ENCODE measurements at regions not wholly inside any gene's neighbourhood (a gene's known extent, or its start where the extent isn't known, plus 50 kb on each side); places are given as distances from the start of the nearest gene placed in this dataset.

DNA sequence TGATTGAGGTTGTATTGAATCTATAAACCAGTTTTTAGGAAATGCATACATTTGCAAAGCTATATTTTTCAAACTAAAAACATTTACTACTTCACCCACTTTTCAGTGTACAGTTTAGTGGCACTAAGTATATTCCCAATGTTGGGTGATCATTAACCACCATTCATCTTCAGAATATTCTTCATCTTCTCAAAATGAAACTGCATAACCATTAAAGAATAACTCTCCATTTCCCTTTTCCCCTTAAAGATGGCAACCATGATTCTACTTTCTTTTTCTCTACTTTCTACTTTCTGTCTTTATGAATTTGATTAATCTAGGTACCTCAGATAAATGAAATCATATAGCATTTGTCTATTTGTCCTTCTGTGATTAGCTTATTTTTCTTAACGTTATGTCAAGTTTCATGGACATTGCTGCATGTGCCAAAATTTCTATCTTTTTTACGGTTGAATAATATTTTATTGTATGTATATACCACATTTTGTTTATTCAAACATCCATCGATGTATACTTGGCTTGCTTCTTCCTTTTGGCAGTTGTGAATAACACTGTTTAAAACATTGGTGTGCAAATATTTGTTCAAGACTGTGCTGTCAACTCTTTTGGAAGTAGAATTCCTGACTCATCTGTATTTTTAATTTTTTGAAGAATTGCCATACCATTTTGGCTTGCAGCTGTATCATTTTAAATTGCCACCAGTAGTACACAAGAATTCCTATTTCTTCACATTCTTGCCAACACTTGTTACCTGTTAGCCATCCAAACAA is 104.9 kb downstream of the RPRM start:
- H3K4me1 ChIP-seq, result no peaks in the 10 kb centered on the region; the same call in 1 of the 2 replicates
- DNase-seq (ENCODE audit: low spot score in 2 of 2), result no peak
- H3K27me3 ChIP-seq (ENCODE audit: low read depth), result no peaks in the 10 kb centered on the region
- in situ Hi-C loops (cut with MboI; ENCODE audit: low sequenced_read_pairs), result no loop called here
- no peaks in the 10 kb centered on the region for H3K9me3 ChIP-seq
- H3K4me3 ChIP-seq, result no peak overlapping the region
- H3K36me3 ChIP-seq (replicated peaks), result no peaks in the 10 kb centered on the region

DNA sequence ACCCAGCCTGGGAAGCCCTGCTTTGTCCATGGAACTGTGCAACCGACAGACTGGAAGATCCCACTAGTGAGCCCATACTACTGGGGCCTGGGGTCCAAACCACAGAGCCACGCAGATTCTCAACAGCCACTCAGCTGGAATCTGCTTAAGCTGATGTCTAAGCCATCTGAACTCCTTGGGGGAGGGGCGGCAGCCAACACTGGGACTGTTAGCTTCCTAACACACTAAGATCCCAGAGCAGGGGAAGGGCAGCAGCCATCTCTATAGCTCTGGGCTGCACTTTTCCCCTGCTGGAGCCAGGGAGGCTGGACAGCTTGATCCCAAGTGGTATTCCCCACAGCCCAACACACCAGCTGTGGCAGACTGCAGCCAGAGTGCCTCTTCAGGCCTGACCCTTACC is 118.3 kb downstream of the RPRM start:
- Histone ChIP-seq H3K4me1 (peaks cover 9% of the 10 kb centered on the region), H3K27me3 (ENCODE audit: low read depth) (no peaks in the 10 kb centered on the region), H3K9me3 (no peaks in the 10 kb centered on the region), H3K4me3 (no peak overlapping the region), H3K36me3 (replicated peaks) (no peaks in the 10 kb centered on the region)
- DNase-seq (ENCODE audit: low spot score in 2 of 2), result peak in 1 of 2 experiments; percentile 11
- in situ Hi-C loops (cut with MboI; ENCODE audit: low sequenced_read_pairs), result no loop called here

DNA sequence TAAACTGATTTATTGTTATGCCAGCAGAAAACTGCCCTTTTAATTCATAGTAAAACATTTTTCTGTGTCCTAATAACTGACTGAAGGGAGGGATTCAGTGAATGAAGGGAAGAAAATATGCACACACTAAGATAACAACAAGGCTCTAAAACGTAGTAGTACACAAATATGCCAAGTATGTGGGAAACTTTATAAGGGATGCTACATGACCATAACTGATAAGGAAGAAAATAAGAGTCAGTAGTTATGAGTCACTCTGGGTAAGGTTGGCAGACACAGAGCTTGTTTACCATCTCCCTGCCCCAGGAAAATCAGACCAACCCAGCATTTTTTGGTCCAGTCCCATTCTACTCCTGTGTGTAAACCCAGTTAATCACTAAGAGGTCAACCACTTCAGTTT is 124.2 kb downstream of the RPRM start:
- H3K4me3 ChIP-seq, result no peak overlapping the region
- no peaks in the 10 kb centered on the region for H3K36me3 ChIP-seq (replicated peaks)
- H3K27me3 ChIP-seq (ENCODE audit: low read depth), result no peaks in the 10 kb centered on the region
- no peak for DNase-seq (ENCODE audit: low spot score in 2 of 2)
- no peaks in the 10 kb centered on the region for H3K9me3 ChIP-seq
- peaks cover 17% of the 10 kb centered on the region for H3K4me1 ChIP-seq
- in situ Hi-C loops (cut with MboI; ENCODE audit: low sequenced_read_pairs), result no loop called here

DNA sequence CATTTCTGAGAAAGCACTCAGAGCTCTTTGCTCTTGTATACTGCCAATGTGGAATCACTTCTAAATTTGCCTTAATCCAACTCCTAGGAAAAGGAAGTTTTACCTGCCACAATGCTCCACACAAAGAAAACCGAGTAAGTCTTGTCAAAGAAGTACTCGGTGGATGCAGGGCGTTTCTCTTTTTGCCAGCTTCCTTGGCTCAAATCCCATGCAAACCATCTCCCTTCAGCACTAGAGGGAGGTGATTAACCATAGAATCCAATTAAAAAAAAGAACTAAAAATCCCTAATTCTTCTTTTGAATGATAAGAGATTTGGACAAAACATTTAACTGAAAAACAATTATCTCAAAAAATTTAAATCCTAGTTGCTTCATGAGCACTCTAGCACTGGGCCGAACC is 129.0 kb downstream of the RPRM start:
- Histone ChIP-seq H3K27me3 (ENCODE audit: low read depth) (no peaks in the 10 kb centered on the region), H3K4me1 (peaks cover 22% of the 10 kb centered on the region), H3K9me3 (no peaks in the 10 kb centered on the region), H3K36me3 (replicated peaks) (no peaks in the 10 kb centered on the region), H3K4me3 (no peak overlapping the region)
- in situ Hi-C loops (cut with MboI; ENCODE audit: low sequenced_read_pairs), result no loop called here
- no peak for DNase-seq (ENCODE audit: low spot score in 2 of 2)

DNA sequence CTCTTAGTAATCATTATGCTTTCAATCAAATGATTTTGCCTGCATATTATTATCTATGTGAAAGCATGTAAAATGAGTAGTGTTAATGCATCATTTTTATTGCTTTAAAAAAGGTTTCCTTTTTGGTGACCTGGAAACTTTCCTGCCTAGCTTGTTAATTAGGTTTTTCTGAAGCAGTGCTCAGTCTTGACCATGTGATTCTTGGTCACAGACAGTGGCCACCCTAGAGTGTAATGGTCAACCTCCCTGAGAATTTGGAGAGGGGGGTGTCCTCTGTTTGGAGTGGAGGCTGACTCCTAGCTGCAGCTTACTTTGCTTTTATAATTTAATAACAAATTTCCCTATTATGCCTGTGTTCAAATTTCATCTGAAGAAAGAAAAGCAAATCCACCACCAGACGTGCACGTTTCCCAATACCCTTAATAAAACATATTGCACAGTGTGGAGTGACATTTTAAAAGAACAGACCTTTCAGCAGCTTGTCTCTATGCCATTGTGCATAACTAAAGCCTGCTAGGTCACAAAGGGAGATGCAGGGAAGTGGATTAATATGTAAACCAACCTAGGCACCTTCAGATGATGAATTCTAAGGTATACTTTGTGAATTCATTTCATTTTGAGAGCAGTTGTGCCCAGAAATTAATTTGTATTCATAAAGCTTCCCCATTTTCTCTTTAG is 130.6 kb downstream of the RPRM start:
- in situ Hi-C loops (cut with MboI; ENCODE audit: low sequenced_read_pairs), result no loop called here
- peak in 1 of 2 experiments; percentile 87 for DNase-seq (ENCODE audit: low spot score in 2 of 2)
- H3K9me3 ChIP-seq, result no peaks in the 10 kb centered on the region
- H3K27me3 ChIP-seq (ENCODE audit: low read depth), result no peaks in the 10 kb centered on the region
- H3K4me3 ChIP-seq, result no peak overlapping the region
- no peaks in the 10 kb centered on the region for H3K36me3 ChIP-seq (replicated peaks)
- H3K4me1 ChIP-seq, result peaks cover 22% of the 10 kb centered on the region

DNA sequence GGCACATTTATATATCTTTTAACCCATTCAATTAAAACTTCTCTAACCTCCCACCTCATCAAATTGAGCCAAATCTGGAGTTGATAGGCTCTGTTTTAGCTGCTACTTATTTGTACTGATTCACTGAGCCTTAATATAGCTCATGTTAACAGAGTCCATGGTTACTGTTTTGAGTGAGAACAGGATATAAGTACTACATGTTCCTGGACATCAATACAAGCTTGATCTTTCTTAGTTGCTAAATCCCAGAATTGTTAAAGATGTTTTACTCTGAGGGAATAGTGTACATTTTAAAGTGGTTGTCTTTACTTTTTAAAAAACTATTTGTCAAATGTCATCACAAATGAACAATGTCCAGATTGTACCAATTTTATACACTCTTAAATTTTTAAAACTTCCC is 157.7 kb downstream of the RPRM start:
- no peaks in the 10 kb centered on the region for H3K4me1 ChIP-seq
- H3K27me3 ChIP-seq (ENCODE audit: low read depth), result no peaks in the 10 kb centered on the region
- in situ Hi-C loops (cut with MboI; ENCODE audit: low sequenced_read_pairs), result no loop called here
- no peak overlapping the region for H3K4me3 ChIP-seq
- no peaks in the 10 kb centered on the region for H3K9me3 ChIP-seq
- DNase-seq (ENCODE audit: low spot score in 2 of 2), result no peak
- no peaks in the 10 kb centered on the region for H3K36me3 ChIP-seq (replicated peaks)

DNA sequence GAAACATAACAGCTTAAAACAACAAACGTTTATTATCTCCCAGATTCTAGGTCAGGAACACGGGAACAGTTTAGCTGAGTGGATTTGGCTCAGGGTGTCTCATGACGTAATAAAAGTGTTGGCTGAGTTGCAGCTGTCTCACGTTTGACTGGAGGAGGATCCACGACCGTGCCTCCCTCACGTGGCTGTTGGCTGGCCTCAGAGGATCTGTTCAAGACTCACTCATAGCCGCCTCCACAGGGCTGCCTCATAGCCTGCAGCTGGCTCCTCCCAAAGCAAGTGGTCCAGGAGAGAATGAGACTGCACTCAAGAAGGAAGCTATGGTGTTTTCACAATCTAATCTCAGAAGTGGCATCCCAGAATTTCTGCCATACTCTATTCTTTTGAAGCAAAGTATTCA is 167.1 kb downstream of the RPRM start:
- no peaks in the 10 kb centered on the region for H3K4me1 ChIP-seq
- in situ Hi-C loops (cut with MboI; ENCODE audit: low sequenced_read_pairs), result no loop called here
- DNase-seq (ENCODE audit: low spot score in 2 of 2), result no peak
- no peaks in the 10 kb centered on the region for H3K36me3 ChIP-seq (replicated peaks)
- H3K9me3 ChIP-seq, result no peaks in the 10 kb centered on the region
- no peaks in the 10 kb centered on the region for H3K27me3 ChIP-seq (ENCODE audit: low read depth)
- no peak overlapping the region for H3K4me3 ChIP-seq

DNA sequence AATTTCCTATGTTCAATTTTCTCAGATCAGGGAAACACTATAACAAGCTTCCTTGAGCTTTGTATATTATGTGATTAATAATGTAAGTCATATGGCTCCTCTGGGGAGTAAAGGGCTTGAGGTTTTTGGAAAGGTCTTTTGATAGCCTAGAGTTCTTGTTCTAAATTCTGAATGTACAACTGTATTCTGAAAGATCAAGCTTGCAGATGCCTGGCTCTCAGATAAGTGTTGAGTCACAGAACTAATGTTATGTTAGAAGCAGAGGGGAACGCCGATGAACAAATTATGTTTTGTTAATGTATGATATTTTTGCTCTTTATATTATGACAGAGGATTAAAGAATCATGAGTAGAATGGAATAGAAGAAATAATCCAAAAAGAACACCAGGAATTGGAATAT is 170.1 kb downstream of the RPRM start:
- Histone ChIP-seq H3K4me3 (no peak overlapping the region), H3K4me1 (no peaks in the 10 kb centered on the region), H3K36me3 (replicated peaks) (no peaks in the 10 kb centered on the region), H3K27me3 (ENCODE audit: low read depth) (no peaks in the 10 kb centered on the region), H3K9me3 (no peaks in the 10 kb centered on the region)
- no peak for DNase-seq (ENCODE audit: low spot score in 2 of 2)
- in situ Hi-C loops (cut with MboI; ENCODE audit: low sequenced_read_pairs), result no loop called here

DNA sequence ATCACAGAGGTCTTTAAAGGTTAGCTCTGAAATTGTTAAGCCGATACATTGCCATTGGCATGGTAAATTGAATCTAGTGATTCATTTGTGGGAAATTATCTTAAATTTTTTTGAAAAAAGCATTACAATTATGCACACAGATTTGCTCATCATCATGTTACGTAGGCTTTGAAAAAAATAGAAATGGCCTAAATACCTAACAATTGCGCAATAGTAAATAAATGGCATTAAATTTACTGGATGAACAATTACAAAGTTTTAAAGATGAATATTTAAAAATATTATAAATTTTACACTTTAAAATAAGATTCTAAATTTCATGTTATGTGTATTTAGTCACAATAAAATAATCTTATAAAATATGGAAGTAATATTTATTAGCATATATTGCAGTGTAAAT is 171.3 kb downstream of the RPRM start:
- H3K4me3 ChIP-seq, result no peak overlapping the region
- H3K4me1 ChIP-seq, result no peaks in the 10 kb centered on the region
- no peaks in the 10 kb centered on the region for H3K27me3 ChIP-seq (ENCODE audit: low read depth)
- H3K9me3 ChIP-seq, result no peaks in the 10 kb centered on the region
- H3K36me3 ChIP-seq (replicated peaks), result no peaks in the 10 kb centered on the region
- DNase-seq (ENCODE audit: low spot score in 2 of 2), result no peak
- in situ Hi-C loops (cut with MboI; ENCODE audit: low sequenced_read_pairs), result no loop called here

DNA sequence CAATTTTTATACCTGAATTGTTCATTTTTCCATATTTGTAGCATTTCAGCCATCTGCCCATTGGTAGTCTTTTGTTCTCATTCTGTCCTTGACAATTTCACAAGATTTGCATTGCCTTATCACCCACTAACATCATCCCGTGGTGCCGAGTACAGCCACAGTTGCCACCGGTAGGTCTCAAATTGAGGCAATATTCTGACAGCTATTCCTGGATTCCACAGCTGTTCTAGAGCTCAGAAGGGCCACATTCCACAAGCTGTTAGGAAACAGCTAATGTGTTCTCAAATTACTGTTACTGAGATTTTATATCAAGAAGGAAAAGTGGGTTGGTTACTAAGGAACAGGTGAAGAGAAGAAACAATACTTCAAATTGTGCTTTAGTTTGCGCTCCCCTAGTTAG is 178.8 kb downstream of the RPRM start:
- Histone ChIP-seq H3K4me3 (no peak overlapping the region), H3K36me3 (replicated peaks) (no peaks in the 10 kb centered on the region), H3K4me1 (no peaks in the 10 kb centered on the region), H3K27me3 (ENCODE audit: low read depth) (no peaks in the 10 kb centered on the region), H3K9me3 (no peaks in the 10 kb centered on the region)
- DNase-seq (ENCODE audit: low spot score in 2 of 2), result no peak
- in situ Hi-C loops (cut with MboI; ENCODE audit: low sequenced_read_pairs), result no loop called here

DNA sequence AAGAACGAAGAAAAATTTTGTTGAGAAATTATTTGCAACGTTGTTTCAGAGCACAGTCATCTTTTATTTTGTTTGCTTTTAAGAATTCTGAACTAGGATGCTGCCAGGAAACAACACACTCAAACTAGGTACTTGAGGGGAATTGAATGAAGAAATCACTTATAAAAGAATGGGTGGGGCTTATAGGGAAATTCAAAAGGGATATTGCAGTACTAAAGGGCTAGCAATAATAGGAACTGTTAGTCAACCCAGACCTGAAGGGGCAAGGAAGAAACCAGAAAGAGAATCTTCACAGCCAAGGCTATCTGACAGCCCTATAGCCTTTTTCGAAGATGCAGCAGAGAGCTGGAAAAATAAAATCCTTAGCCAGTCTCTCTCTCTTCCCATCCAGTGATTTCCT is 179.3 kb downstream of the RPRM start:
- no peak overlapping the region for H3K4me3 ChIP-seq
- no peaks in the 10 kb centered on the region for H3K27me3 ChIP-seq (ENCODE audit: low read depth)
- no peaks in the 10 kb centered on the region for H3K4me1 ChIP-seq
- no peaks in the 10 kb centered on the region for H3K9me3 ChIP-seq
- in situ Hi-C loops (cut with MboI; ENCODE audit: low sequenced_read_pairs), result no loop called here
- DNase-seq (ENCODE audit: low spot score in 2 of 2), result no peak
- H3K36me3 ChIP-seq (replicated peaks), result no peaks in the 10 kb centered on the region

DNA sequence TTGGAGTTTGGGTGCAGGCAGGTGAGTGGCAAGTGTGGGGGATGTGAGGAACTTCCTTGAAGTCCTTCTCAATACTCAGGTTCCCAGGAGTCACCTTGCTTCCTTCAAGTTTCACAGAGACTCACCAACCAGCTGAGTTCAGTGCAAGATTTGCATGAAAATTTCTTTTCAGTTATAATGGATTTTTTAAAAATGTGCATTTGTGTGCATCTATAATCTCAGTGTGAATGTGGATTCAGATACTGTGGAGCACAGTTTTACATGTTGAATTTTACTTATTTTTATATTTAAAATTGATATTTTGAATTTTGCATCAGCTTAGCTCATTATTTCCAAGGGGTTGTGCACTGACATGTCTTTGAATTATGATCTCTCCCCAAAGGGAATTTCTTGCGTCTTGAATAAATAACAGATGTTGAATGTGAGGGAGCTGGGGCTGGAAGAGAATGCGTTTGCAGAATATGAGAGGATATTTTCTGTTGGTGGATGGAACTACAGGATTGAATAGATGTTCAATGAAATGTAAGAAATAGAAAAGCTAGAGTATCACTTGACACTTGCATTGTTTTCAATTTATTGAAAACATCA is 184.3 kb downstream of the RPRM start:
- no peak for DNase-seq (ENCODE audit: low spot score in 2 of 2)
- Histone ChIP-seq H3K9me3 (no peaks in the 10 kb centered on the region), H3K27me3 (ENCODE audit: low read depth) (no peaks in the 10 kb centered on the region), H3K4me1 (no peaks in the 10 kb centered on the region), H3K4me3 (no peak overlapping the region), H3K36me3 (replicated peaks) (no peaks in the 10 kb centered on the region)
- in situ Hi-C loops (cut with MboI; ENCODE audit: low sequenced_read_pairs), result no loop called here

DNA sequence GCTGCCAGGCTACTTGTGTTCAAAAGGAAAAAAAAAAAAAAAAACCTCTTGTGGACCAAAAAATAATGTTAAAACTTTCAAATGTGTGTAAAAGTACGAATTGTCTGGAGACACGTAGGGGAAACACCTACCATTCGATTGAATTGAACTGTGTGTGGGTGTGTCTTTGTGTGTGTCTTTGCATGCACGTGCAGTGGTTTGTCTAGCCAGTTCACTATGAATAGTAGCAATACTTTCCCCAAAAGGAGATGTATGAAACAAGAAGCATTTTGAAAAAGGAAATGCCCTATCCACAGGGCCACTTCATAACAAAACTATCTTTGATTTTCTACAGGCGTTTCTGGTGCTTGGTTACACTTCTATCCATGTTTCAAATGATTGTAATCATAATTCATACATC is 186.8 kb downstream of the RPRM start:
- in situ Hi-C loops (cut with MboI; ENCODE audit: low sequenced_read_pairs), result no loop called here
- Histone ChIP-seq H3K4me1 (no peaks in the 10 kb centered on the region), H3K36me3 (replicated peaks) (no peaks in the 10 kb centered on the region), H3K9me3 (no peaks in the 10 kb centered on the region), H3K4me3 (no peak overlapping the region), H3K27me3 (ENCODE audit: low read depth) (no peaks in the 10 kb centered on the region)
- no peak for DNase-seq (ENCODE audit: low spot score in 2 of 2)

DNA sequence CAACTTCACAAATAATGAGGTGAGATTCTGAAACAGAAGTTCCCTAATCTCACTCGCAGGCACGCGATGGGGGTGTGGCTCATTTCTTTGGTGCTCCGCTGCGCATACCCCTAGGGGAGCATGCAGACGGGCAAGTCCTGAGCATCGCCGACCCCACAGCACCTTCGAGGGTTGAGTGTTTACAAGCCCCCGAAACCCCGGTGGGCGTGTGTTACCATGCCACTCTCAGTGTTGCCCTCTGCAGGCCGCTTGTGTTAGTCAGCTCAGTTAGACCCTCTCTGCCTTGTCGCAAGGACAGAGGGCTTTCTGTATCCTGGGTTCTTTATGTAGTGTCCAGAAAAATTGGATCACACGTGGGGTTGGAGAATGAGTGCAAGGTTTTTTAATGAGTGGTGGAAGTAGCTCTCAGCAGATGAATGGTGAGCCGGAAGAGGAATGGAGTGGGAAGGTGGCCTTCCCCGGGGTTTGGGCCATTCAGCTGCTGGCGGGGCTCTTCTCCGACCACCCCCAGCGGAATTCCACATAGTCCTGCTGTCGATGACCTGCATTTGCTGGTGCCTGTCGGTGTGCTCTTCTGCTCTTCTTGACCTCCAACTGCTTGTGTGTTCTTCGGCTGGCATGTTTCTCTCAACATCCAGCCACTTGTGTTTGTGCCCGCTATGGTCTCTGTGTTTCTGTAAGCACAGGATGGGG is 191.3 kb downstream of the RPRM start:
- in situ Hi-C loops (cut with MboI; ENCODE audit: low sequenced_read_pairs), result no loop called here
- Histone ChIP-seq H3K9me3 (no peaks in the 10 kb centered on the region), H3K36me3 (replicated peaks) (no peaks in the 10 kb centered on the region), H3K4me3 (no peak overlapping the region), H3K27me3 (ENCODE audit: low read depth) (no peaks in the 10 kb centered on the region), H3K4me1 (no peaks in the 10 kb centered on the region)
- peak in 1 of 2 experiments; percentile 47 for DNase-seq (ENCODE audit: low spot score in 2 of 2)

Data from HAP-1 (cell line).